Endometrium (tissue), 2 donors: ENCODE measurements at regions not wholly inside any gene's neighbourhood (a gene's known extent, or its start where the extent isn't known, plus 50 kb on each side); places are given as distances from the start of the nearest gene placed in this dataset.

Experiments
- FAIRE-seq: peaks from 2 replicates; lab custom pipeline; 2012; peaks lifted over from hg19 to GRCh38; lab: Jason Lieb, UNC
- donor health status: control.
- donor health status: control.

- FAIRE-seq, result no peak
These were observed 50.4 kb upstream of the CIBAR2 start for GRCh38 chr16:85162478-85163277.

GRCh38 chr16:85163278-85164112, 51.2 kb upstream of the CIBAR2 start:
- FAIRE-seq, result no peak

DNA sequence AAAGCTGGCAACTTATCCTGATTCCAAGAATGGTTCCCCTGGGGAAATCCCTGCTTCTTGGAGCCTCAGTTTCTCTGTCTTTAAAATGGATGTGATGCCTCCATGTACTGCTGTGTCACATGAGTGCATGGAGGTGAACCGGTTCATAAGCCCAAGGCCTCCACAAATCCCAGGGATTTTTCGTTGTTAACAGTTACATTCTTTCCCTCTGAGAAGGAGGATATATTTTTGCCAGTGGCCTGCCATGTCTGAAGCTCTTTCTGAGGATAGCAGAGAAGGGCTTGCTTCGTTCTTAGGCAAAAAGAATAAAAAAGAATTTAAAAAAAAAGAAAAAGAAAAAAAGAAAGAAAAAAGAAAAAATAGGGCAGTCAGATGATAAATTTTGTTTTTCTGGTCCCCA, 52.2 kb upstream of the CIBAR2 start:
- no peak for FAIRE-seq

DNA sequence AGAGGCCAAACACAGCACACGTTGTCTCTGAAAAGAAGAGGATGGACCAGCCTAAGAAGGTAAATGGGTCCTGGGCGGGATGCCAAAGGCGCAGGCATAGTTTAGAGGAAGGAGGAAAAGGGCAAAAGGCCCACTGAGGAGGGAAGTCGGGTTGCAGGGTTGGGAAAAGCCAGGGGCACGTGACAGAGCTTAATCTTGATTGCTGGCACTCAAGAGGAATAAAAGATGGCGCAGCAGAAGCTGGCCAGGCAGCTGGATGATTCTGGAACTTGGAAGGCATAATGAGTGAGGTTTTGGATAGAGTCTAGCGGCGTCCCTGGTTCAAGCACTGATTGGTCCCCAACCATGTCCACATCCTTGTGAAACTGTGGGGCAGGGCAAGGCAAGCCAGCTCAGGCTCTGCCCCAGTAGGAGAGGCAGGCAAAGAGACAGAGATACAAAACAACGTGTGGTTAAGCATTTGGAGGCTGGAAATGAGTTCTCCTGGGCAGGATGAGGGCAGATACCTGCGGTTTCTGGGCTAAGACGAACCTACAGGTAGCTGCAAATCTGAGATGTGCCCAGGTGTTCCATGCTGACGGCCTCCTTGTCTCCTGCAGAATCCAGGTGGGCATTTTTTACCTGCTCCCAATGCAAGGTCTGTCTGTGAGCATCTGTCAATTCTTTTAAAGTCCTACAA, 52.7 kb upstream of the CIBAR2 start:
- no peak for FAIRE-seq

DNA sequence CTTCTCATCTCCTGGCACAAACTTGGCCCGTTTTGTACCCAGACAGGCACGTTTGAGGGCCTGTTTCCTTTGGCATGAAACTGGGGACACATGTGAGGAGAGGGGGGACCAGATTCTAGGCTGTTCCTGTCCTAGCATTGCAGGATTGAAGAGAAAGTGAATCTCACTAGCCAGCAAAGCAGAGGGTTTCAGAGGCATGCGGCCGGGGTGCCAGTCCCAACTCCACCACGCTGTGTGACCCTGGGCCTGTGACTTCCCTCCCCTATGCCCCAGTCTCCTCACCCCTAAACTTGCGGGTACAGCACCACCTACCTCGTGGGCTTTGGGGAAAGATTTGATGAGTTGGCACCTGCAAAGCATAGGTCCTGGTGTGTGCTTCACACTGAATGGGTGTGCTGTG, 53.5 kb upstream of the CIBAR2 start:
- FAIRE-seq, result no peak

- FAIRE-seq, result no peak
These were observed 54.0 kb upstream of the CIBAR2 start for GRCh38 chr16:85166281-85166680.

- FAIRE-seq, result no peak
These were observed 54.7 kb upstream of the CIBAR2 start for GRCh38 chr16:85166699-85167588.

- FAIRE-seq, result no peak
These were observed 55.6 kb upstream of the CIBAR2 start for GRCh38 chr16:85167589-85168537.

DNA sequence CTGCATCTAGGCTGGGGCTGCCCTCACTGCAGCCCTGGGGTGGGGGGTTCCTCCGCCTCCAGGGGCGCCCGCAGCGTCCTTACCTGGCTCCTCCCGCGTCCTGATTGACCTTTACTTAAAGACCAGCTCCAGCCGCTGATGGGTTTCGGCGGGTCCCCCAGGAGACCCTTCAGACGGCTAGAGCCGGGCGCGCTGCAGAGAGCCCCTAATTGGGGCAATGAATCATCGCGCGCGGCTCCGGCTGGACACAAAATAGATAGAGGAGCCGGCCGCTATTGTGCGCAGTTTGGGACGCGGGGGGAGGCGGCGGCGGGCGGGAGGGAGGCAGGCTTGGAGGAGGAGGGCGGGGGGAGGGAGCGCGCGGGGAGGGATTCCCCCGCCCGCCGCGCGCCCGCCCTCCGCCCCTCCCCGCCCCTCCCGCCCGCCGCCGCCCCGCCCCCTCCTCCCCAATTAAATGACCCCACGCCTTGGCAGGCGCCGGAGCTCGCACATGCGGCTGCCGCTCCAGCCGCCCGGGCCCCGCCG, 56.5 kb upstream of the CIBAR2 start:
- no peak for FAIRE-seq

GRCh38 chr16:85169333-85170065, 57.2 kb upstream of the CIBAR2 start:
- no peak for FAIRE-seq

GRCh38 chr16:85170066-85170491, 57.8 kb upstream of the CIBAR2 start:
- no peak for FAIRE-seq

DNA sequence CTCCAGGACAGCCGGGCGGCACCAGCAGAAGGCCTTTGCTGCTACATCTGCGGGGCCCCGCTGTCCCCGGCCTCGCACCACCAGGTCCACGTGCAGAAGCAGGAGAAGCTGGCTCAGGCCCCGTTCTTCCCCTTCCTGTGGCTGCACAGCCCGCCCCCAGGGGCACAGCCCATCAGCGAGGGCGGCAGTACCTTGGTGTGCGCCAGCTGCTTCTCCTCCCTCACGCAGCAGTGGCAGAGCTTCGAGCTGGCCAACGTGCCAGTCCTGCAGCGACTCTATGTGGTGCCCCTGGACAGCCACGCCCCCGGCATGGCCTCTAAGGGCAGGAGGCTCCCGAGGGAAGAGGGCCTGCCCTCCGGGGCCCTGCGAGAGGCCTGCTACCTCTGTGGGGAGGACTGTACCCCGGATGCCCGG, 58.3 kb upstream of the CIBAR2 start:
- FAIRE-seq, result no peak

GRCh38 chr16:85171004-85171758, 58.9 kb upstream of the CIBAR2 start:
- FAIRE-seq, result no peak

GRCh38 chr16:85171759-85172454, 59.6 kb upstream of the CIBAR2 start:
- no peak for FAIRE-seq

GRCh38 chr16:85172455-85173145, 60.3 kb upstream of the CIBAR2 start:
- FAIRE-seq, result no peak

GRCh38 chr16:85173146-85173980, 61.1 kb upstream of the CIBAR2 start:
- no peak for FAIRE-seq
